ENCODE measurements at regions not wholly inside any gene's neighbourhood (a gene's known extent, or its start where the extent isn't known, plus 50 kb on each side); places are given as distances from the start of the nearest gene placed in this dataset.

- no peak for TF ChIP-seq CTCF (IDR thresholded peaks at IDR 0.05)
- TF ChIP-seq POLR2A (IDR thresholded peaks at IDR 0.05), result no peak
- TF ChIP-seq EP300 (IDR thresholded peaks at IDR 0.05), result no peak
Measured at GRCh38 chr2:56589835-56590234, 406.0 kb downstream of the CCDC85A start.

All from tibial nerve (tissue), 4 donors.